ENCODE measurements at regions not wholly inside any gene's neighbourhood (a gene's known extent, or its start where the extent isn't known, plus 50 kb on each side); places are given as distances from the start of the nearest gene placed in this dataset.

DNA sequence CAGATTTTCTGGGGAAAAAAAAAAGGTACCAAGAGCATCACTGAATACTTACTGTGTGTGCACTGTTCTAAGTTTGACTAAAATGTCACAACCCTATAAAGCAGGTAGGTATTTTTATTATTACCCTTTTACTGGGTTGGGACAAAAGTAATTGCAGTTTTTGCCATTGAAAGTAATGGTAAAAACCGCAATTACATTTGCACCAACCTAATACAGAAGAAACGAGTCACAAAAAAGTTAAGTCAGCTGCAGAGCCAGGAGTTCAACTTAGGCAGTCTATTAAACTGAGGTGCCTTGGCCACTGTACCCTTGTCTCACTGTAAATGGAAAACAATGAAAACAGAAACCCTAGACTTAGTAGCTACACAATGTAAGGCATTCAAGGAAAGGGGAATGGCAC, 281.9 kb downstream of the SUCLA2 start:
- TF ChIP-seq GATA2 (IDR thresholded peaks at IDR 0.05; ENCODE audit: low read depth, low read length) (no peak), GATA3 (IDR thresholded peaks at IDR 0.05; ENCODE audit: low read depth, low read length) (no peak)
